GM12878 (cell line): ENCODE measurements at regions not wholly inside any gene's neighbourhood (a gene's known extent, or its start where the extent isn't known, plus 50 kb on each side); places are given as distances from the start of the nearest gene placed in this dataset.

Experiments used
- ATAC-seq: fragments of 200-7000 bp; cut with Tn5 transposase; 3 replicates; pipeline ENCODE4 v1.9.1; 2020; ENCODE audit warnings: mild to moderate bottlenecking, moderate library complexity
- BruUV-seq: library from RNA; stranded (reverse); fragments of 400-500 nt; replicated peaks from 2 replicates; lab custom pipeline; 2021; lab: Mats Ljungman, UMichigan
- CTCF ChIA-PET: fragments of 300-600 bp; sonication (Branson Sonifier 250); formaldehyde crosslinking; extraction: SDS; loops from one replicate; lab custom pipeline; 2021; ENCODE audit warnings: inconsistent platforms; lab: Yijun Ruan, JAX
- POLR2A ChIA-PET: fragments of 350-600 bp; formaldehyde crosslinking; extraction: SDS; loops from one replicate; lab custom pipeline; 2021; ENCODE audit warnings: inconsistent platforms; lab: Charles Lee
- RAD21 ChIA-PET: fragments of 300-600 bp; sonication (Branson Sonifier 250); formaldehyde crosslinking; loops from one replicate; lab custom pipeline; 2023; ENCODE audit warnings: antibody characterized with exemption; ENCODE audit not compliant: unreplicated experiment; lab: Charles Lee
- SMC1A ChIA-PET: fragments of 300-600 bp; sonication (Branson Sonifier 250); formaldehyde crosslinking; loops from one replicate; lab custom pipeline; 2023; ENCODE audit not compliant: unreplicated experiment, uncharacterized antibody; lab: Charles Lee
- DNase-seq: peaks from one replicate; pipeline ENCODE4 v3.0.0-alpha.2; 2011; ENCODE audit warnings: low read depth, low spot score
- FAIRE-seq: peaks from 3 replicates; lab custom pipeline; 2011; peaks lifted over from hg19 to GRCh38; lab: Jason Lieb, UNC
- H2AFZ ChIP-seq: 2 replicates; pipeline ENCODE4 v1.6.0; 2011; ENCODE audit warnings: low read depth, low read length, control low read depth; ENCODE audit not compliant: control insufficient read depth
- H3K27ac ChIP-seq: 2 replicates; pipeline ENCODE4 v1.5.1; 2011; ENCODE audit warnings: control low read depth; ENCODE audit not compliant: control insufficient read depth, insufficient read depth
- H3K27me3 ChIP-seq, 2 experiments: replicated peaks in 1 of 2; 2 replicates each; pipeline versions ENCODE4 v1.6.0 to v1.6.1; 2011; ENCODE audit warnings: low read length in 1 of 2; ENCODE audit not compliant: control insufficient read depth in 2 of 2, insufficient read depth in 2 of 2
- H3K36me3 ChIP-seq, 2 experiments: 2 replicates each; pipeline ENCODE4 v1.5.1; 2011; ENCODE audit warnings: low read length in 1 of 2; ENCODE audit not compliant: control insufficient read depth in 2 of 2, insufficient read depth in 2 of 2
- H3K4me1 ChIP-seq: 2 replicates; pipeline ENCODE4 v1.6.1; 2011; ENCODE audit warnings: mild to moderate bottlenecking, low read length, moderate library complexity, mixed read lengths; ENCODE audit not compliant: control insufficient read depth, insufficient read depth
- H3K4me2 ChIP-seq: 2 replicates; pipeline ENCODE4 v1.6.0; 2011; ENCODE audit warnings: control low read depth; ENCODE audit not compliant: control insufficient read depth, insufficient read depth
- H3K4me3 ChIP-seq: fragments of 200-600 bp; sonication (generic); 2 replicates; pipeline ENCODE4 v1.5.1; 2016
- H3K79me2 ChIP-seq: 2 replicates; pipeline ENCODE4 v1.6.0; 2011; ENCODE audit warnings: low read length; ENCODE audit not compliant: control insufficient read depth, insufficient read depth
- H3K9ac ChIP-seq: 2 replicates; pipeline ENCODE4 v1.8.0; 2011; ENCODE audit warnings: low read length, control low read depth, mixed read lengths; ENCODE audit not compliant: control insufficient read depth, insufficient read depth
- H3K9me3 ChIP-seq: replicated peaks from 3 replicates; pipeline ENCODE4 v1.5.1; 2011; ENCODE audit warnings: mild to moderate bottlenecking, low read length; ENCODE audit not compliant: control insufficient read depth, insufficient read depth
- H4K20me1 ChIP-seq: 2 replicates; pipeline ENCODE4 v1.6.0; 2011; ENCODE audit not compliant: control insufficient read depth, insufficient read depth
- ETV6 ChIP-seq, 2 experiments: fragments of 450-650 bp in 1 of 2; IDR thresholded peaks in 1 of 2; conservative IDR thresholded peaks in 1 of 2; 2 replicates each; pipeline ENCODE4 v1.6.1; 2014; ENCODE audit warnings: antibody characterized with exemption in 1 of 2, borderline replicate concordance in 1 of 2, low read depth in 1 of 2, mild to moderate bottlenecking in 1 of 2, moderate library complexity in 1 of 2
- EZH2 ChIP-seq: IDR thresholded peaks from 2 replicates; pipeline ENCODE4 v1.6.1; 2012; ENCODE audit warnings: low read depth, mild to moderate bottlenecking, control low read depth, inconsistent platforms, low read length, borderline replicate concordance; ENCODE audit not compliant: control insufficient read depth
- IRF4 ChIP-seq: IDR thresholded peaks from 2 replicates; pipeline ENCODE4 v1.6.1; 2011; ENCODE audit warnings: low read depth, low read length
- KLF5 ChIP-seq: fragments of 450-650 bp; IDR thresholded peaks from 2 replicates; pipeline ENCODE4 v1.6.1; 2014; ENCODE audit warnings: mild to moderate bottlenecking; ENCODE audit not compliant: partially characterized antibody
- MYC ChIP-seq: IDR thresholded peaks from 2 replicates; pipeline ENCODE4 v1.6.1; 2011; ENCODE audit warnings: mild to moderate bottlenecking, low read length, moderate library complexity, inconsistent platforms; ENCODE audit not compliant: insufficient read depth, insufficient replicate concordance, insufficient read length, severe bottlenecking
- NFYB ChIP-seq: IDR thresholded peaks from 2 replicates; pipeline ENCODE4 v1.6.1; 2011; ENCODE audit warnings: low read depth, mild to moderate bottlenecking, low read length, improper control_type of control experiment, moderate library complexity; ENCODE audit not compliant: insufficient read depth
- PAX5 ChIP-seq: IDR thresholded peaks from 2 replicates; pipeline ENCODE4 v1.6.1; 2011; ENCODE audit warnings: low read depth, low read length, borderline replicate concordance
- SMAD1 ChIP-seq: fragments of 450-650 bp; IDR thresholded peaks from 2 replicates; pipeline ENCODE4 v1.6.1; 2018; ENCODE audit warnings: mild to moderate bottlenecking, low read depth; ENCODE audit not compliant: partially characterized antibody
- SREBF1 ChIP-seq: IDR thresholded peaks from 2 replicates; pipeline ENCODE4 v1.6.1; 2012; ENCODE audit warnings: mild to moderate bottlenecking, low read length
- TARDBP ChIP-seq: IDR thresholded peaks from 2 replicates; pipeline ENCODE4 v1.6.1; 2016; ENCODE audit warnings: borderline replicate concordance
- TCF7 ChIP-seq: IDR thresholded peaks from 2 replicates; pipeline ENCODE4 v1.6.1; 2014; ENCODE audit warnings: antibody characterized with exemption, borderline replicate concordance
- ZNF384 ChIP-seq: IDR thresholded peaks from 2 replicates; pipeline ENCODE4 v1.6.1; 2012; ENCODE audit warnings: low read depth, mild to moderate bottlenecking, low read length, improper control_type of control experiment, borderline replicate concordance
- WGBS: methylation state at CpG from one replicate; pipeline ENCODE4 v1.1.6; 2016; ENCODE audit warnings: low lambda C conversion rate; ENCODE audit not compliant: insufficient replicate concordance, insufficient coverage; ENCODE audit errors: missing lambda C conversion rate; 5-methylcytosine and 5-hydroxymethylcytosine counted together
- in situ Hi-C: fragments of 300-500 bp; cut with MboI; formaldehyde crosslinking; loops from 9 replicates; pipeline ENCODE4 v1.14.3; 2018; ENCODE audit warnings: mixed read lengths
- intact Hi-C: fragments of 100-400 bp; cut with micrococcal nuclease; formaldehyde crosslinking; loops from one replicate; pipeline ENCODE4 v1.14.2; 2022; ENCODE audit not compliant: unreplicated experiment
- TF ChIP-seq, protein P1 (sequence below): IDR thresholded peaks from 2 replicates; pipeline ENCODE4 v1.6.1; 2011; ENCODE audit warnings: mild to moderate bottlenecking, low read depth, low read length, moderate library complexity; ENCODE audit not compliant: insufficient replicate concordance
- TF ChIP-seq, protein P2 (sequence below): fragments of 450-650 bp; IDR thresholded peaks from 2 replicates; pipeline ENCODE4 v1.6.1; 2018; ENCODE audit warnings: mild to moderate bottlenecking, low read depth, moderate library complexity; ENCODE audit not compliant: partially characterized antibody

GRCh38 chr14:94685681-94686485, 73.7 kb downstream of the SERPINA3 start:
- BruUV-seq = no TSS peak
- ChIA-PET SMC1A (no interaction called here), POLR2A (no interaction called here), RAD21 (no interaction called here), CTCF (no interaction called here)
- Histone ChIP-seq H3K79me2 (no peaks in the 10 kb centered on the region), H3K4me3 (no peak overlapping the region), H2AFZ (no peak overlapping the region), H3K27me3 (peaks cover 0 to 2% of the 10 kb centered on the region in 2 experiments; a peak in 1 of 4 replicates), H3K9ac (no peak overlapping the region), H3K27ac (no peak overlapping the region), H3K9me3 (no peaks in the 10 kb centered on the region), H3K4me1 (no peaks in the 10 kb centered on the region), H4K20me1 (no peaks in the 10 kb centered on the region), H3K36me3 (no peaks in the 10 kb centered on the region), H3K4me2 (no peak overlapping the region)
- 33% methylated on average over 9 of the region's 9 CpGs for WGBS
- ATAC-seq (no peak), FAIRE-seq (no peak), DNase-seq (no peak)
- in situ Hi-C loops = loop anchor here (10.0 to 25.0 kb wide), 2 partner anchors 509 to 701 kb away; no protein-coding TSS in a partner anchor
- intact Hi-C loops = loop anchor here (10.0 kb wide), 1 partner anchor 409 kb away; no protein-coding TSS in a partner anchor
- no peak for TF ChIP-seq SREBF1
- TF ChIP-seq, protein P1, sequence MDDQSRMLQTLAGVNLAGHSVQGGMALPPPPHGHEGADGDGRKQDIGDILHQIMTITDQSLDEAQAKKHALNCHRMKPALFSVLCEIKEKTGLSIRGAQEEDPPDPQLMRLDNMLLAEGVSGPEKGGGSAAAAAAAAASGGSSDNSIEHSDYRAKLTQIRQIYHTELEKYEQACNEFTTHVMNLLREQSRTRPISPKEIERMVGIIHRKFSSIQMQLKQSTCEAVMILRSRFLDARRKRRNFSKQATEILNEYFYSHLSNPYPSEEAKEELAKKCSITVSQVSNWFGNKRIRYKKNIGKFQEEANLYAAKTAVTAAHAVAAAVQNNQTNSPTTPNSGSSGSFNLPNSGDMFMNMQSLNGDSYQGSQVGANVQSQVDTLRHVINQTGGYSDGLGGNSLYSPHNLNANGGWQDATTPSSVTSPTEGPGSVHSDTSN = no peak
- TF ChIP-seq, protein P2, sequence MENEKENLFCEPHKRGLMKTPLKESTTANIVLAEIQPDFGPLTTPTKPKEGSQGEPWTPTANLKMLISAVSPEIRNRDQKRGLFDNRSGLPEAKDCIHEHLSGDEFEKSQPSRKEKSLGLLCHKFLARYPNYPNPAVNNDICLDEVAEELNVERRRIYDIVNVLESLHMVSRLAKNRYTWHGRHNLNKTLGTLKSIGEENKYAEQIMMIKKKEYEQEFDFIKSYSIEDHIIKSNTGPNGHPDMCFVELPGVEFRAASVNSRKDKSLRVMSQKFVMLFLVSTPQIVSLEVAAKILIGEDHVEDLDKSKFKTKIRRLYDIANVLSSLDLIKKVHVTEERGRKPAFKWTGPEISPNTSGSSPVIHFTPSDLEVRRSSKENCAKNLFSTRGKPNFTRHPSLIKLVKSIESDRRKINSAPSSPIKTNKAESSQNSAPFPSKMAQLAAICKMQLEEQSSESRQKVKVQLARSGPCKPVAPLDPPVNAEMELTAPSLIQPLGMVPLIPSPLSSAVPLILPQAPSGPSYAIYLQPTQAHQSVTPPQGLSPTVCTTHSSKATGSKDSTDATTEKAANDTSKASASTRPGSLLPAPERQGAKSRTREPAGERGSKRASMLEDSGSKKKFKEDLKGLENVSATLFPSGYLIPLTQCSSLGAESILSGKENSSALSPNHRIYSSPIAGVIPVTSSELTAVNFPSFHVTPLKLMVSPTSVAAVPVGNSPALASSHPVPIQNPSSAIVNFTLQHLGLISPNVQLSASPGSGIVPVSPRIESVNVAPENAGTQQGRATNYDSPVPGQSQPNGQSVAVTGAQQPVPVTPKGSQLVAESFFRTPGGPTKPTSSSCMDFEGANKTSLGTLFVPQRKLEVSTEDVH = no peak
- no peak for TF ChIP-seq TARDBP
- TF ChIP-seq ETV6 (conservative IDR thresholded peaks at IDR 0.05 in 1 of 2, IDR thresholded peaks at IDR 0.05 in 1 of 2; ENCODE audit: borderline replicate concordance in 1 of 2, low read depth in 1 of 2) = no peak
- no peak for TF ChIP-seq SMAD1
- no peak for TF ChIP-seq EZH2
- no peak for TF ChIP-seq IRF4
- TF ChIP-seq MYC = no peak
- no peak for TF ChIP-seq PAX5
- no peak for TF ChIP-seq KLF5
- no peak for TF ChIP-seq TCF7
- no peak for TF ChIP-seq NFYB
- TF ChIP-seq ZNF384 = no peak
